GM12878 (cell line): ENCODE measurements at regions not wholly inside any gene's neighbourhood (a gene's known extent, or its start where the extent isn't known, plus 50 kb on each side); places are given as distances from the start of the nearest gene placed in this dataset.

Experiments
- ATAC-seq: fragments of 200-7000 bp; cut with Tn5 transposase; 3 replicates; pipeline ENCODE4 v1.9.1; 2020; ENCODE audit warnings: mild to moderate bottlenecking, moderate library complexity
- BruUV-seq: library from RNA; stranded (reverse); fragments of 400-500 nt; replicated peaks from 2 replicates; lab custom pipeline; 2021; lab: Mats Ljungman, UMichigan
- CTCF ChIA-PET: fragments of 300-600 bp; sonication (Branson Sonifier 250); formaldehyde crosslinking; extraction: SDS; loops from one replicate; lab custom pipeline; 2021; ENCODE audit warnings: inconsistent platforms; lab: Yijun Ruan, JAX
- POLR2A ChIA-PET: fragments of 350-600 bp; formaldehyde crosslinking; extraction: SDS; loops from one replicate; lab custom pipeline; 2021; ENCODE audit warnings: inconsistent platforms; lab: Charles Lee
- RAD21 ChIA-PET: fragments of 300-600 bp; sonication (Branson Sonifier 250); formaldehyde crosslinking; loops from one replicate; lab custom pipeline; 2023; ENCODE audit warnings: antibody characterized with exemption; ENCODE audit not compliant: unreplicated experiment; lab: Charles Lee
- SMC1A ChIA-PET: fragments of 300-600 bp; sonication (Branson Sonifier 250); formaldehyde crosslinking; loops from one replicate; lab custom pipeline; 2023; ENCODE audit not compliant: unreplicated experiment, uncharacterized antibody; lab: Charles Lee
- DNase-seq: peaks from one replicate; pipeline ENCODE4 v3.0.0-alpha.2; 2011; ENCODE audit warnings: low read depth, low spot score
- FAIRE-seq: peaks from 3 replicates; lab custom pipeline; 2011; peaks lifted over from hg19 to GRCh38; lab: Jason Lieb, UNC
- H2AFZ ChIP-seq: 2 replicates; pipeline ENCODE4 v1.6.0; 2011; ENCODE audit warnings: low read depth, low read length, control low read depth; ENCODE audit not compliant: control insufficient read depth
- H3K27ac ChIP-seq: 2 replicates; pipeline ENCODE4 v1.5.1; 2011; ENCODE audit warnings: control low read depth; ENCODE audit not compliant: control insufficient read depth, insufficient read depth
- H3K27me3 ChIP-seq, 2 experiments: replicated peaks in 1 of 2; 2 replicates each; pipeline versions ENCODE4 v1.6.0 to v1.6.1; 2011; ENCODE audit warnings: low read length in 1 of 2; ENCODE audit not compliant: control insufficient read depth in 2 of 2, insufficient read depth in 2 of 2
- H3K36me3 ChIP-seq, 2 experiments: 2 replicates each; pipeline ENCODE4 v1.5.1; 2011; ENCODE audit warnings: low read length in 1 of 2; ENCODE audit not compliant: control insufficient read depth in 2 of 2, insufficient read depth in 2 of 2
- H3K4me1 ChIP-seq: 2 replicates; pipeline ENCODE4 v1.6.1; 2011; ENCODE audit warnings: mild to moderate bottlenecking, low read length, moderate library complexity, mixed read lengths; ENCODE audit not compliant: control insufficient read depth, insufficient read depth
- H3K4me2 ChIP-seq: 2 replicates; pipeline ENCODE4 v1.6.0; 2011; ENCODE audit warnings: control low read depth; ENCODE audit not compliant: control insufficient read depth, insufficient read depth
- H3K4me3 ChIP-seq: fragments of 200-600 bp; sonication (generic); 2 replicates; pipeline ENCODE4 v1.5.1; 2016
- H3K79me2 ChIP-seq: 2 replicates; pipeline ENCODE4 v1.6.0; 2011; ENCODE audit warnings: low read length; ENCODE audit not compliant: control insufficient read depth, insufficient read depth
- H3K9ac ChIP-seq: 2 replicates; pipeline ENCODE4 v1.8.0; 2011; ENCODE audit warnings: low read length, control low read depth, mixed read lengths; ENCODE audit not compliant: control insufficient read depth, insufficient read depth
- H3K9me3 ChIP-seq: replicated peaks from 3 replicates; pipeline ENCODE4 v1.5.1; 2011; ENCODE audit warnings: mild to moderate bottlenecking, low read length; ENCODE audit not compliant: control insufficient read depth, insufficient read depth
- H4K20me1 ChIP-seq: 2 replicates; pipeline ENCODE4 v1.6.0; 2011; ENCODE audit not compliant: control insufficient read depth, insufficient read depth
- BACH1 ChIP-seq: fragments of 450-650 bp; IDR thresholded peaks from 2 replicates; pipeline ENCODE4 v1.6.1; 2017; ENCODE audit warnings: mild to moderate bottlenecking, borderline replicate concordance
- CEBPB ChIP-seq, 2 experiments: fragments of 150-350 bp in 1 of 2; IDR thresholded peaks; 2 replicates each; pipeline ENCODE4 v1.6.1; 2012 to 2014; ENCODE audit warnings: low read depth in 2 of 2, low read length in 2 of 2, borderline replicate concordance in 1 of 2, inconsistent platforms in 1 of 2
- CREM ChIP-seq: IDR thresholded peaks from 2 replicates; pipeline ENCODE4 v1.6.1; 2014; ENCODE audit warnings: antibody characterized with exemption, low read depth
- DPF2 ChIP-seq: fragments of 450-650 bp; IDR thresholded peaks from 2 replicates; pipeline ENCODE4 v1.6.1; 2017; ENCODE audit warnings: mild to moderate bottlenecking
- ELK1 ChIP-seq: IDR thresholded peaks from 2 replicates; pipeline ENCODE4 v1.6.1; 2012; ENCODE audit warnings: low read depth, low read length, improper control_type of control experiment
- MTA2 ChIP-seq: fragments of 450-650 bp; IDR thresholded peaks from 2 replicates; pipeline ENCODE4 v1.6.1; 2016; ENCODE audit warnings: low read depth, mild to moderate bottlenecking, moderate library complexity
- MYC ChIP-seq: IDR thresholded peaks from 2 replicates; pipeline ENCODE4 v1.6.1; 2011; ENCODE audit warnings: mild to moderate bottlenecking, low read length, moderate library complexity, inconsistent platforms; ENCODE audit not compliant: insufficient read depth, insufficient replicate concordance, insufficient read length, severe bottlenecking
- NFIC ChIP-seq: IDR thresholded peaks from 2 replicates; pipeline ENCODE4 v1.6.1; 2012; ENCODE audit warnings: low read depth, mild to moderate bottlenecking, inconsistent platforms, low read length, moderate library complexity
- POU2F2 ChIP-seq: IDR thresholded peaks from 3 replicates; pipeline ENCODE4 v1.6.1; 2011; ENCODE audit warnings: low read depth, mild to moderate bottlenecking, low read length, borderline replicate concordance
- RAD21 ChIP-seq: IDR thresholded peaks from 2 replicates; pipeline ENCODE4 v1.6.1; 2011; ENCODE audit warnings: mild to moderate bottlenecking, low read depth, low read length, moderate library complexity; ENCODE audit not compliant: insufficient read depth
- RB1 ChIP-seq: fragments of 450-650 bp; formaldehyde crosslinking; IDR thresholded peaks from 2 replicates; pipeline ENCODE4 v1.6.1; 2017; ENCODE audit warnings: mild to moderate bottlenecking, borderline replicate concordance
- RBBP5 ChIP-seq: fragments of 200-600 bp; sonication (generic); conservative IDR thresholded peaks from 2 replicates; pipeline ENCODE4 v1.6.1; 2016
- STAT3 ChIP-seq: IDR thresholded peaks from 2 replicates; pipeline ENCODE4 v1.6.1; 2011; ENCODE audit warnings: low read depth, low read length, improper control_type of control experiment
- TBL1XR1 ChIP-seq: IDR thresholded peaks from 2 replicates; pipeline ENCODE4 v1.6.1; 2012; ENCODE audit warnings: low read depth, low read length, improper control_type of control experiment
- USF2 ChIP-seq: IDR thresholded peaks from 2 replicates; pipeline ENCODE4 v1.6.1; 2011; ENCODE audit warnings: low read depth, low read length, improper control_type of control experiment, borderline replicate concordance
- ZNF24 ChIP-seq: fragments of 450-650 bp; IDR thresholded peaks from 2 replicates; pipeline ENCODE4 v1.6.1; 2017; ENCODE audit warnings: antibody characterized with exemption, mild to moderate bottlenecking
- WGBS: methylation state at CpG from one replicate; pipeline ENCODE4 v1.1.6; 2016; ENCODE audit warnings: low lambda C conversion rate; ENCODE audit not compliant: insufficient replicate concordance, insufficient coverage; ENCODE audit errors: missing lambda C conversion rate; 5-methylcytosine and 5-hydroxymethylcytosine counted together
- in situ Hi-C: fragments of 300-500 bp; cut with MboI; formaldehyde crosslinking; loops from 9 replicates; pipeline ENCODE4 v1.14.3; 2018; ENCODE audit warnings: mixed read lengths
- intact Hi-C: fragments of 100-400 bp; cut with micrococcal nuclease; formaldehyde crosslinking; loops from one replicate; pipeline ENCODE4 v1.14.2; 2022; ENCODE audit not compliant: unreplicated experiment
- TF ChIP-seq, protein P1 (sequence below): fragments of 150-350 bp; IDR thresholded peaks from 2 replicates; pipeline ENCODE4 v1.6.1; 2016; ENCODE audit warnings: low read depth, low read length
- TF ChIP-seq, protein P2 (sequence below): IDR thresholded peaks from 2 replicates; pipeline ENCODE4 v1.6.1; 2012; ENCODE audit warnings: low read depth, low read length, improper control_type of control experiment

DNA sequence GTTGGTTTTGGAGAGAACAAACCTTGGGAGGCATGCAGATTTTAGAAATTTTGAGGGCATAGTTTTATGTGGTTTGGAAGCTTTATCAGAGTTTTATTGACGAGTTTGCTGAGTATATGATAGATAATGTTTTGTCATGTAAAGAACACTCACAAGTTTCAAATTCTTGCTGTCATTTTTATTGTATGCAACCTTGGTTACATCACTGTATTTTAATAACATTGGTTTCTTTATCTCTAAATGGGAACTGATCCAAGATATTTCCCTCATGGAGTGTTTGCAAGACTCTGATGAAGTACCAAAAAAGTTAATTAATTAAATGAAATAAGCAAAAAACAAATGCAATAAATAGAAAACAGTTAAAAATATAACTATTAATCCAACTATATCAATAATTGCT lies 170.3 kb downstream of the SMC2 start:
- Histone ChIP-seq H3K4me3 (no peak overlapping the region), H3K9me3 (no peaks in the 10 kb centered on the region), H3K27ac (no peak overlapping the region), H3K9ac (no peak overlapping the region), H2AFZ (no peak overlapping the region), H4K20me1 (no peaks in the 10 kb centered on the region), H3K4me1 (no peaks in the 10 kb centered on the region), H3K79me2 (no peaks in the 10 kb centered on the region), H3K27me3 (no peaks in the 10 kb centered on the region), H3K36me3 (no peaks in the 10 kb centered on the region), H3K4me2 (no peak overlapping the region)
- ChIA-PET SMC1A (no interaction called here), RAD21 (no interaction called here), CTCF (no interaction called here), POLR2A (no interaction called here)
- no TSS peak for BruUV-seq
- DNase-seq (no peak), ATAC-seq (no peak), FAIRE-seq (no peak)
- in situ Hi-C loops: no loop called here
- WGBS: 0% methylated on average over 1 of the region's 1 CpG
- TF ChIP-seq MYC (no peak), POU2F2 (no peak), STAT3 (no peak), RAD21 (no peak), DPF2 (no peak), TBL1XR1 (no peak), MTA2 (no peak), CEBPB (IDR thresholded peaks at IDR 0.05; ENCODE audit: borderline replicate concordance in 1 of 2, low read depth in 2 of 2, low read length in 2 of 2) (no peak), CREM (no peak), NFIC (no peak), BACH1 (no peak), RB1 (no peak), ZNF24 (no peak), ELK1 (no peak), RBBP5 (no peak), USF2 (no peak)
- TF ChIP-seq, protein P1, sequence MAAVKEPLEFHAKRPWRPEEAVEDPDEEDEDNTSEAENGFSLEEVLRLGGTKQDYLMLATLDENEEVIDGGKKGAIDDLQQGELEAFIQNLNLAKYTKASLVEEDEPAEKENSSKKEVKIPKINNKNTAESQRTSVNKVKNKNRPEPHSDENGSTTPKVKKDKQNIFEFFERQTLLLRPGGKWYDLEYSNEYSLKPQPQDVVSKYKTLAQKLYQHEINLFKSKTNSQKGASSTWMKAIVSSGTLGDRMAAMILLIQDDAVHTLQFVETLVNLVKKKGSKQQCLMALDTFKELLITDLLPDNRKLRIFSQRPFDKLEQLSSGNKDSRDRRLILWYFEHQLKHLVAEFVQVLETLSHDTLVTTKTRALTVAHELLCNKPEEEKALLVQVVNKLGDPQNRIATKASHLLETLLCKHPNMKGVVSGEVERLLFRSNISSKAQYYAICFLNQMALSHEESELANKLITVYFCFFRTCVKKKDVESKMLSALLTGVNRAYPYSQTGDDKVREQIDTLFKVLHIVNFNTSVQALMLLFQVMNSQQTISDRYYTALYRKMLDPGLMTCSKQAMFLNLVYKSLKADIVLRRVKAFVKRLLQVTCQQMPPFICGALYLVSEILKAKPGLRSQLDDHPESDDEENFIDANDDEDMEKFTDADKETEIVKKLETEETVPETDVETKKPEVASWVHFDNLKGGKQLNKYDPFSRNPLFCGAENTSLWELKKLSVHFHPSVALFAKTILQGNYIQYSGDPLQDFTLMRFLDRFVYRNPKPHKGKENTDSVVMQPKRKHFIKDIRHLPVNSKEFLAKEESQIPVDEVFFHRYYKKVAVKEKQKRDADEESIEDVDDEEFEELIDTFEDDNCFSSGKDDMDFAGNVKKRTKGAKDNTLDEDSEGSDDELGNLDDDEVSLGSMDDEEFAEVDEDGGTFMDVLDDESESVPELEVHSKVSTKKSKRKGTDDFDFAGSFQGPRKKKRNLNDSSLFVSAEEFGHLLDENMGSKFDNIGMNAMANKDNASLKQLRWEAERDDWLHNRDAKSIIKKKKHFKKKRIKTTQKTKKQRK: no peak
- TF ChIP-seq, protein P2, sequence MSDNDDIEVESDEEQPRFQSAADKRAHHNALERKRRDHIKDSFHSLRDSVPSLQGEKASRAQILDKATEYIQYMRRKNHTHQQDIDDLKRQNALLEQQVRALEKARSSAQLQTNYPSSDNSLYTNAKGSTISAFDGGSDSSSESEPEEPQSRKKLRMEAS: no peak
- intact Hi-C loops: no loop called here
